ENCODE measurements at regions not wholly inside any gene's neighbourhood (a gene's known extent, or its start where the extent isn't known, plus 50 kb on each side); places are given as distances from the start of the nearest gene placed in this dataset.
"Not testable (repeated sequence)": the region's sequence is repeated elsewhere in the genome, so short reads cannot be mapped to it uniquely, and the experiment has no call there.

- H3K36me3 ChIP-seq = no peaks in the 10 kb centered on the region
- H3K27ac ChIP-seq (replicated peaks in 1 of 4) = no peak overlapping the region
- no peak overlapping the region for H3K4me3 ChIP-seq
- 31% methylated on average over 2 of the region's 5 CpGs for WGBS
- intact Hi-C loops (cut with DNase I) = no loop called here
- no peak for TF ChIP-seq POLR2A (IDR thresholded peaks at IDR 0.05; ENCODE audit: low read depth)
- TF ChIP-seq POLR2AphosphoS5 (IDR thresholded peaks at IDR 0.05) = no peak
- H3K4me1 ChIP-seq = no peaks in the 10 kb centered on the region
- H3K27me3 ChIP-seq = no peaks in the 10 kb centered on the region
- H3K9me3 ChIP-seq = peaks cover 0 to 18% (median 0%) of the 10 kb centered on the region in 4 donors
- DNase-seq (ENCODE audit: extremely low spot score) = no peak
These were observed 133.8 kb upstream of the UBQLN2 start for GRCh38 chrX:56429581-56429980.

GRCh38 chrX:56451981-56452380 is 111.4 kb upstream of the UBQLN2 start:
- H3K27me3 ChIP-seq; H3K4me3 ChIP-seq; H3K36me3 ChIP-seq; H3K4me1 ChIP-seq; H3K27ac ChIP-seq (replicated peaks in 1 of 4); DNase-seq (ENCODE audit: extremely low spot score); intact Hi-C loops (cut with DNase I): not testable (repeated sequence)
- H3K9me3 ChIP-seq = peaks cover 0 to 16% (median 5%) of the 10 kb centered on the region in 4 donors
- WGBS = 82% methylated on average over 12 of the region's 12 CpGs

- no peak overlapping the region for H3K4me3 ChIP-seq
- peaks cover 0 to 18% (median 0%) of the 10 kb centered on the region in 4 donors for H3K9me3 ChIP-seq
- TF ChIP-seq CTCF (IDR thresholded peaks at IDR 0.05) (peak in 1 of 3 experiments; percentile 7), POLR2A (IDR thresholded peaks at IDR 0.05; ENCODE audit: low read depth) (no peak)
- intact Hi-C loops (cut with DNase I) = no loop called here
- no peaks in the 10 kb centered on the region for H3K27me3 ChIP-seq
- H3K27ac ChIP-seq (replicated peaks in 1 of 4) = no peak overlapping the region
- H3K4me1 ChIP-seq = no peaks in the 10 kb centered on the region
- DNase-seq (ENCODE audit: extremely low spot score) = no peak
- no peaks in the 10 kb centered on the region for H3K36me3 ChIP-seq
These were observed 101.0 kb upstream of the UBQLN2 start for GRCh38 chrX:56462389-56462788.

GRCh38 chrX:56468441-56468840 is 95.0 kb upstream of the UBQLN2 start:
- no peaks in the 10 kb centered on the region for H3K9me3 ChIP-seq
- H3K36me3 ChIP-seq = no peaks in the 10 kb centered on the region
- 45% methylated on average over 2 of the region's 2 CpGs for WGBS
- H3K27ac ChIP-seq (replicated peaks in 1 of 4) = no peak overlapping the region
- intact Hi-C loops (cut with DNase I) = no loop called here
- H3K27me3 ChIP-seq = no peaks in the 10 kb centered on the region
- no peaks in the 10 kb centered on the region for H3K4me1 ChIP-seq
- TF ChIP-seq POLR2A (IDR thresholded peaks at IDR 0.05; ENCODE audit: low read depth) = no peak
- TF ChIP-seq POLR2AphosphoS5 (IDR thresholded peaks at IDR 0.05) = no peak
- no peak for TF ChIP-seq EP300 (IDR thresholded peaks at IDR 0.05)
- TF ChIP-seq CTCF (IDR thresholded peaks at IDR 0.05) = no peak
- no peak overlapping the region for H3K4me3 ChIP-seq
- DNase-seq (ENCODE audit: extremely low spot score) = no peak

- H3K4me1 ChIP-seq; H3K27ac ChIP-seq (replicated peaks in 1 of 4); H3K36me3 ChIP-seq; intact Hi-C loops (cut with DNase I); DNase-seq (ENCODE audit: extremely low spot score); H3K4me3 ChIP-seq; H3K27me3 ChIP-seq; H3K9me3 ChIP-seq: not testable (repeated sequence)
- 61% methylated on average over 8 of the region's 8 CpGs for WGBS
These were observed 68.5 kb upstream of the UBQLN2 start for GRCh38 chrX:56494923-56495322.

GRCh38 chrX:56498756-56499155 is 64.7 kb upstream of the UBQLN2 start:
- H3K9me3 ChIP-seq = no peaks in the 10 kb centered on the region
- intact Hi-C loops (cut with DNase I) = no loop called here
- no peak for TF ChIP-seq CTCF (IDR thresholded peaks at IDR 0.05)
- no peak for TF ChIP-seq EP300 (IDR thresholded peaks at IDR 0.05)
- TF ChIP-seq POLR2AphosphoS5 (IDR thresholded peaks at IDR 0.05) = no peak
- no peak for TF ChIP-seq POLR2A (IDR thresholded peaks at IDR 0.05; ENCODE audit: low read depth)
- no peaks in the 10 kb centered on the region for H3K36me3 ChIP-seq
- H3K27ac ChIP-seq (replicated peaks in 1 of 4) = no peak overlapping the region
- H3K27me3 ChIP-seq = no peaks in the 10 kb centered on the region
- H3K4me3 ChIP-seq = no peak overlapping the region
- no peak for DNase-seq (ENCODE audit: extremely low spot score)
- no peaks in the 10 kb centered on the region for H3K4me1 ChIP-seq
- no CpG with 5 or more reads among the region's 1 CpG for WGBS
